ENCODE measurements at regions not wholly inside any gene's neighbourhood (a gene's known extent, or its start where the extent isn't known, plus 50 kb on each side); places are given as distances from the start of the nearest gene placed in this dataset.

- TF ChIP-seq CTCF (IDR thresholded peaks at IDR 0.05; ENCODE audit: insufficient read depth, low read length, poor library complexity, severe bottlenecking), result no peak
Measured at GRCh38 chr2:181141676-181142075, 161.3 kb downstream of the UBE2E3 start.

GRCh38 chr2:181142514-181142913 is 162.1 kb downstream of the UBE2E3 start:
- no peaks in the 10 kb centered on the region for H3K27me3 ChIP-seq (ENCODE audit: control insufficient read depth, insufficient read depth, low read length)
- H3K36me3 ChIP-seq (ENCODE audit: control insufficient read depth, insufficient read depth, low read length), result no peaks in the 10 kb centered on the region
- DNase-seq (ENCODE audit: low read depth), result no peak
- TF ChIP-seq CTCF (IDR thresholded peaks at IDR 0.05; ENCODE audit: insufficient read depth, low read length, poor library complexity, severe bottlenecking), result no peak
- no peak overlapping the region for H3K4me3 ChIP-seq (ENCODE audit: low read depth, low read length)

More at GRCh38 chr2:181141676-181142075, 161.3 kb downstream of the UBE2E3 start:
- DNase-seq (ENCODE audit: low read depth), result no peak
- no peak overlapping the region for H3K4me3 ChIP-seq (ENCODE audit: low read depth, low read length)
- H3K36me3 ChIP-seq (ENCODE audit: control insufficient read depth, insufficient read depth, low read length), result no peaks in the 10 kb centered on the region
- no peaks in the 10 kb centered on the region for H3K27me3 ChIP-seq (ENCODE audit: control insufficient read depth, insufficient read depth, low read length)

- TF ChIP-seq CTCF (IDR thresholded peaks at IDR 0.05; ENCODE audit: insufficient read depth, low read length, poor library complexity, severe bottlenecking), result no peak
- DNase-seq (ENCODE audit: low read depth), result no peak
- H3K36me3 ChIP-seq (ENCODE audit: control insufficient read depth, insufficient read depth, low read length), result no peaks in the 10 kb centered on the region
- H3K27me3 ChIP-seq (ENCODE audit: control insufficient read depth, insufficient read depth, low read length), result no peaks in the 10 kb centered on the region
- no peak overlapping the region for H3K4me3 ChIP-seq (ENCODE audit: low read depth, low read length)
Measured at GRCh38 chr2:181143790-181144300, 163.4 kb downstream of the UBE2E3 start.

GRCh38 chr2:181145645-181146044 is 165.2 kb downstream of the UBE2E3 start:
- no peak overlapping the region for H3K4me3 ChIP-seq (ENCODE audit: low read depth, low read length)
- DNase-seq (ENCODE audit: low read depth), result no peak
- TF ChIP-seq CTCF (IDR thresholded peaks at IDR 0.05; ENCODE audit: insufficient read depth, low read length, poor library complexity, severe bottlenecking), result no peak

GRCh38 chr2:181146171-181146570 is 165.8 kb downstream of the UBE2E3 start:
- no peak overlapping the region for H3K4me3 ChIP-seq (ENCODE audit: low read depth, low read length)
- H3K36me3 ChIP-seq (ENCODE audit: control insufficient read depth, insufficient read depth, low read length), result no peaks in the 10 kb centered on the region
- no peaks in the 10 kb centered on the region for H3K27me3 ChIP-seq (ENCODE audit: control insufficient read depth, insufficient read depth, low read length)
- DNase-seq (ENCODE audit: low read depth), result no peak
- TF ChIP-seq CTCF (IDR thresholded peaks at IDR 0.05; ENCODE audit: insufficient read depth, low read length, poor library complexity, severe bottlenecking), result no peak

More at GRCh38 chr2:181145645-181146044, 165.2 kb downstream of the UBE2E3 start:
- no peaks in the 10 kb centered on the region for H3K27me3 ChIP-seq (ENCODE audit: control insufficient read depth, insufficient read depth, low read length)
- H3K36me3 ChIP-seq (ENCODE audit: control insufficient read depth, insufficient read depth, low read length), result no peaks in the 10 kb centered on the region

- Histone ChIP-seq H3K4me3 (ENCODE audit: low read depth, low read length) (no peak overlapping the region), H3K27me3 (ENCODE audit: control insufficient read depth, insufficient read depth, low read length) (no peaks in the 10 kb centered on the region), H3K36me3 (ENCODE audit: control insufficient read depth, insufficient read depth, low read length) (no peaks in the 10 kb centered on the region)
- no peak for DNase-seq (ENCODE audit: low read depth)
- no peak for TF ChIP-seq CTCF (IDR thresholded peaks at IDR 0.05; ENCODE audit: insufficient read depth, low read length, poor library complexity, severe bottlenecking)
Measured at GRCh38 chr2:181149056-181149455, 168.7 kb downstream of the UBE2E3 start.
